H1 (cell line): ENCODE measurements at regions not wholly inside any gene's neighbourhood (a gene's known extent, or its start where the extent isn't known, plus 50 kb on each side); places are given as distances from the start of the nearest gene placed in this dataset.

Source experiments
- ATF2 ChIP-seq: IDR thresholded peaks from 2 replicates; pipeline ENCODE4 v1.6.1; 2012; ENCODE audit warnings: low read length, inconsistent platforms
- E2F6 ChIP-seq: IDR thresholded peaks from 2 replicates; pipeline ENCODE4 v1.6.1; 2012; ENCODE audit warnings: inconsistent platforms
- TAF7 ChIP-seq: optimal IDR thresholded peaks from 2 replicates; pipeline ENCODE3; 2011; ENCODE audit warnings: low read depth, mild to moderate bottlenecking, inconsistent platforms, low read length, moderate library complexity, borderline replicate concordance

- TF ChIP-seq ATF2 (no peak), E2F6 (no peak), TAF7 (no peak)
These were observed 167.6 kb downstream of the TLE3 start (continued) for GRCh38 chr15:69929905-69930630.
